ENCODE measurements at regions not wholly inside any gene's neighbourhood (a gene's known extent, or its start where the extent isn't known, plus 50 kb on each side); places are given as distances from the start of the nearest gene placed in this dataset.

- TF ChIP-seq EZH2phosphoT487 (IDR thresholded peaks at IDR 0.05; ENCODE audit: low read length) (no peak), CTCF (IDR thresholded peaks at IDR 0.05; ENCODE audit: low read length) (peak; percentile 28), EZH2 (optimal IDR thresholded peaks at IDR 0.05; ENCODE audit: low read depth, low read length) (no peak)
Observed at GRCh38 chr4:11954093-11954492, 525.4 kb upstream of the HS3ST1 start.
